GM12878 (cell line): ENCODE measurements at regions not wholly inside any gene's neighbourhood (a gene's known extent, or its start where the extent isn't known, plus 50 kb on each side); places are given as distances from the start of the nearest gene placed in this dataset.

Experiments used
- ATAC-seq: fragments of 200-7000 bp; cut with Tn5 transposase; 3 replicates; pipeline ENCODE4 v1.9.1; 2020; ENCODE audit warnings: mild to moderate bottlenecking, moderate library complexity
- BruUV-seq: library from RNA; stranded (reverse); fragments of 400-500 nt; replicated peaks from 2 replicates; lab custom pipeline; 2021; lab: Mats Ljungman, UMichigan
- CTCF ChIA-PET: fragments of 300-600 bp; sonication (Branson Sonifier 250); formaldehyde crosslinking; extraction: SDS; loops from one replicate; lab custom pipeline; 2021; ENCODE audit warnings: inconsistent platforms; lab: Yijun Ruan, JAX
- POLR2A ChIA-PET: fragments of 350-600 bp; formaldehyde crosslinking; extraction: SDS; loops from one replicate; lab custom pipeline; 2021; ENCODE audit warnings: inconsistent platforms; lab: Charles Lee
- RAD21 ChIA-PET: fragments of 300-600 bp; sonication (Branson Sonifier 250); formaldehyde crosslinking; loops from one replicate; lab custom pipeline; 2023; ENCODE audit warnings: antibody characterized with exemption; ENCODE audit not compliant: unreplicated experiment; lab: Charles Lee
- SMC1A ChIA-PET: fragments of 300-600 bp; sonication (Branson Sonifier 250); formaldehyde crosslinking; loops from one replicate; lab custom pipeline; 2023; ENCODE audit not compliant: unreplicated experiment, uncharacterized antibody; lab: Charles Lee
- DNase-seq: peaks from one replicate; pipeline ENCODE4 v3.0.0-alpha.2; 2011; ENCODE audit warnings: low read depth, low spot score
- FAIRE-seq: peaks from 3 replicates; lab custom pipeline; 2011; peaks lifted over from hg19 to GRCh38; lab: Jason Lieb, UNC
- H2AFZ ChIP-seq: 2 replicates; pipeline ENCODE4 v1.6.0; 2011; ENCODE audit warnings: low read depth, low read length, control low read depth; ENCODE audit not compliant: control insufficient read depth
- H3K27ac ChIP-seq: 2 replicates; pipeline ENCODE4 v1.5.1; 2011; ENCODE audit warnings: control low read depth; ENCODE audit not compliant: control insufficient read depth, insufficient read depth
- H3K27me3 ChIP-seq, 2 experiments: replicated peaks in 1 of 2; 2 replicates each; pipeline versions ENCODE4 v1.6.0 to v1.6.1; 2011; ENCODE audit warnings: low read length in 1 of 2; ENCODE audit not compliant: control insufficient read depth in 2 of 2, insufficient read depth in 2 of 2
- H3K36me3 ChIP-seq, 2 experiments: 2 replicates each; pipeline ENCODE4 v1.5.1; 2011; ENCODE audit warnings: low read length in 1 of 2; ENCODE audit not compliant: control insufficient read depth in 2 of 2, insufficient read depth in 2 of 2
- H3K4me1 ChIP-seq: 2 replicates; pipeline ENCODE4 v1.6.1; 2011; ENCODE audit warnings: mild to moderate bottlenecking, low read length, moderate library complexity, mixed read lengths; ENCODE audit not compliant: control insufficient read depth, insufficient read depth
- H3K4me2 ChIP-seq: 2 replicates; pipeline ENCODE4 v1.6.0; 2011; ENCODE audit warnings: control low read depth; ENCODE audit not compliant: control insufficient read depth, insufficient read depth
- H3K4me3 ChIP-seq: fragments of 200-600 bp; sonication (generic); 2 replicates; pipeline ENCODE4 v1.5.1; 2016
- H3K79me2 ChIP-seq: 2 replicates; pipeline ENCODE4 v1.6.0; 2011; ENCODE audit warnings: low read length; ENCODE audit not compliant: control insufficient read depth, insufficient read depth
- H3K9ac ChIP-seq: 2 replicates; pipeline ENCODE4 v1.8.0; 2011; ENCODE audit warnings: low read length, control low read depth, mixed read lengths; ENCODE audit not compliant: control insufficient read depth, insufficient read depth
- H3K9me3 ChIP-seq: replicated peaks from 3 replicates; pipeline ENCODE4 v1.5.1; 2011; ENCODE audit warnings: mild to moderate bottlenecking, low read length; ENCODE audit not compliant: control insufficient read depth, insufficient read depth
- H4K20me1 ChIP-seq: 2 replicates; pipeline ENCODE4 v1.6.0; 2011; ENCODE audit not compliant: control insufficient read depth, insufficient read depth
- ATF3 ChIP-seq: IDR thresholded peaks from 2 replicates; pipeline ENCODE4 v1.6.1; 2011; ENCODE audit warnings: low read depth, mild to moderate bottlenecking, low read length, moderate library complexity, borderline replicate concordance; ENCODE audit errors: extremely low read depth
- CBX3 ChIP-seq: fragments of 200-600 bp; sonication (generic); IDR thresholded peaks from 2 replicates; pipeline ENCODE4 v1.6.1; 2016; ENCODE audit warnings: low read depth, borderline replicate concordance
- E2F4 ChIP-seq: IDR thresholded peaks from 2 replicates; pipeline ENCODE4 v1.6.1; 2012; ENCODE audit warnings: low read depth, low read length, improper control_type of control experiment
- E2F8 ChIP-seq: fragments of 450-650 bp; IDR thresholded peaks from 2 replicates; pipeline ENCODE4 v1.6.1; 2018; ENCODE audit warnings: mild to moderate bottlenecking, low read depth, moderate library complexity; ENCODE audit not compliant: partially characterized antibody
- ELK1 ChIP-seq: IDR thresholded peaks from 2 replicates; pipeline ENCODE4 v1.6.1; 2012; ENCODE audit warnings: low read depth, low read length, improper control_type of control experiment
- GATAD2B ChIP-seq: fragments of 450-650 bp; conservative IDR thresholded peaks from 2 replicates; pipeline ENCODE4 v1.6.1; 2017; ENCODE audit warnings: low read depth, mild to moderate bottlenecking, moderate library complexity
- IKZF2 ChIP-seq, 2 experiments: fragments of 450-650 bp; IDR thresholded peaks; 2 replicates each; pipeline ENCODE4 v1.6.1; 2017; ENCODE audit warnings: mild to moderate bottlenecking in 2 of 2, moderate library complexity in 2 of 2
- PAX5 ChIP-seq: IDR thresholded peaks from 2 replicates; pipeline ENCODE4 v1.6.1; 2011; ENCODE audit warnings: low read depth, low read length, borderline replicate concordance
- POU2F2 ChIP-seq: IDR thresholded peaks from 3 replicates; pipeline ENCODE4 v1.6.1; 2011; ENCODE audit warnings: low read depth, mild to moderate bottlenecking, low read length, borderline replicate concordance
- SIN3A ChIP-seq: IDR thresholded peaks from 2 replicates; pipeline ENCODE4 v1.6.1; 2012; ENCODE audit warnings: low read depth, low read length, improper control_type of control experiment
- SREBF2 ChIP-seq: IDR thresholded peaks from 2 replicates; pipeline ENCODE4 v1.6.1; 2012; ENCODE audit warnings: mild to moderate bottlenecking, low read length
- SUZ12 ChIP-seq: fragments of 200-600 bp; sonication (generic); IDR thresholded peaks from one replicate; pipeline ENCODE4 v1.6.1; 2018; ENCODE audit warnings: antibody characterized with exemption, mild to moderate bottlenecking; ENCODE audit not compliant: unreplicated experiment
- TCF12 ChIP-seq: IDR thresholded peaks from 2 replicates; pipeline ENCODE4 v1.6.1; 2011; ENCODE audit warnings: low read depth, mild to moderate bottlenecking, low read length
- TCF3 ChIP-seq: IDR thresholded peaks from 2 replicates; pipeline ENCODE4 v1.6.1; 2012; ENCODE audit warnings: low read depth, mild to moderate bottlenecking, low read length, borderline replicate concordance; ENCODE audit not compliant: insufficient read depth
- USF1 ChIP-seq: IDR thresholded peaks from 2 replicates; pipeline ENCODE4 v1.6.1; 2011; ENCODE audit warnings: borderline replicate concordance, low read depth, mild to moderate bottlenecking, moderate library complexity, mixed read lengths, low read length; ENCODE audit not compliant: insufficient read depth; ENCODE audit errors: extremely low read length
- ZNF207 ChIP-seq: fragments of 450-650 bp; IDR thresholded peaks from 2 replicates; pipeline ENCODE4 v1.6.1; 2014; ENCODE audit warnings: antibody characterized with exemption, mild to moderate bottlenecking, borderline replicate concordance
- ZNF217 ChIP-seq: fragments of 450-650 bp; IDR thresholded peaks from 2 replicates; pipeline ENCODE4 v1.6.1; 2017; ENCODE audit warnings: antibody characterized with exemption, mild to moderate bottlenecking
- WGBS: methylation state at CpG from one replicate; pipeline ENCODE4 v1.1.6; 2016; ENCODE audit warnings: low lambda C conversion rate; ENCODE audit not compliant: insufficient replicate concordance, insufficient coverage; ENCODE audit errors: missing lambda C conversion rate; 5-methylcytosine and 5-hydroxymethylcytosine counted together
- in situ Hi-C: fragments of 300-500 bp; cut with MboI; formaldehyde crosslinking; loops from 9 replicates; pipeline ENCODE4 v1.14.3; 2018; ENCODE audit warnings: mixed read lengths
- intact Hi-C: fragments of 100-400 bp; cut with micrococcal nuclease; formaldehyde crosslinking; loops from one replicate; pipeline ENCODE4 v1.14.2; 2022; ENCODE audit not compliant: unreplicated experiment

GRCh38 chr10:6674291-6674690 is 94.2 kb upstream of the PRKCQ start (continued):
- TF ChIP-seq ZNF207: no peak

GRCh38 chr10:6671976-6672375 is 91.9 kb upstream of the PRKCQ start:
- intact Hi-C loops: no loop called here
- no peak for FAIRE-seq
- peaks cover 0 to 1% of the 10 kb centered on the region in 2 experiments; a peak in 1 of 4 replicates for H3K27me3 ChIP-seq
- H2AFZ ChIP-seq: no peak overlapping the region
- no peak overlapping the region for H3K9ac ChIP-seq
- no peak for DNase-seq
- ChIA-PET RAD21 (interaction anchor here (0.6 to 2.3 kb wide), 2 partner anchors 254 to 257 kb away, joined by 3 to 6 read pairs; no protein-coding TSS in a partner anchor), CTCF (interaction anchor here (0.6 to 3.3 kb wide), 3 partner anchors 91 to 848 kb away, joined by 3 to 24 read pairs (median 4); no protein-coding TSS in a partner anchor), SMC1A (interaction anchor here (1.0 to 2.9 kb wide), 4 partner anchors 8 to 255 kb away, joined by 3 to 11 read pairs (median 4); no protein-coding TSS in a partner anchor), POLR2A (interaction anchor here (1.0 kb wide), 1 partner anchor 251 kb away, joined by 3 read pairs; no protein-coding TSS in a partner anchor)
- H3K4me2 ChIP-seq: no peak overlapping the region
- no TSS peak for BruUV-seq
- H3K36me3 ChIP-seq: no peaks in the 10 kb centered on the region
- ATAC-seq: no peak
- no peak overlapping the region for H3K27ac ChIP-seq
- no peaks in the 10 kb centered on the region for H3K9me3 ChIP-seq
- no peak overlapping the region for H3K4me3 ChIP-seq
- no peaks in the 10 kb centered on the region for H4K20me1 ChIP-seq
- WGBS: 18% methylated on average over 6 of the region's 6 CpGs
- in situ Hi-C loops: loop anchor here (5.0 to 25.0 kb wide), 2 partner anchors 245 to 740 kb away; partner anchors contain the start of gene SFMBT2
- no peaks in the 10 kb centered on the region for H3K4me1 ChIP-seq
- no peaks in the 10 kb centered on the region for H3K79me2 ChIP-seq
- no peak for TF ChIP-seq USF1
- TF ChIP-seq SUZ12: no peak
- TF ChIP-seq SREBF2: no peak
- TF ChIP-seq PAX5: no peak
- TF ChIP-seq GATAD2B: no peak
- TF ChIP-seq POU2F2: no peak
- TF ChIP-seq ATF3: no peak
- no peak for TF ChIP-seq TCF12
- TF ChIP-seq ELK1: no peak
- no peak for TF ChIP-seq CBX3
- no peak for TF ChIP-seq IKZF2 (IDR thresholded peaks at IDR 0.05)
- no peak for TF ChIP-seq SIN3A
- TF ChIP-seq E2F4: no peak
- no peak for TF ChIP-seq TCF3
- TF ChIP-seq ZNF217: no peak
- TF ChIP-seq E2F8: no peak
